ENCODE measurements at regions not wholly inside any gene's neighbourhood (a gene's known extent, or its start where the extent isn't known, plus 50 kb on each side); places are given as distances from the start of the nearest gene placed in this dataset.

DNA sequence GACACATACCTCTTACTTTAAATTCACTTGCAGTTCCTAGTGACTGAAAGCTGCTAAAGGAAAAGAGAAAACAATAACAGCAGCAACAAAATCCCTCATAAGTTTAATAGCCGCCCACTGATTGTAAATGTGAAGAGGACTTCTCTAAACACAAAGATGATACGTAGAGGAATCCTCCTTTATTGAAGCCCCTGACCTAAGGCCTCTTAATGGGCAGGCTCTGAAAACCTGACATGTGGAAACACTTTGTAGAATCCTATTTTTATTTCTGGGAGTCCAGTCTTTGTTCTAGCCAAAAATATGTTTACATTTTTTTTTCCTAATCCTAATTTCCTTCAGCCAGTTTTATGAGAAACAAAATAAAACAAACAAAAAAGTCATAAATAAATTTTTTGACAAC lies 1277.7 kb upstream of the CELF4 start:
- Histone ChIP-seq H3K36me3 (no peaks in the 10 kb centered on the region), H3K4me1 (ENCODE audit: insufficient read depth) (no peaks in the 10 kb centered on the region), H3K27ac (no peak overlapping the region), H3K9me3 (no peaks in the 10 kb centered on the region), H3K4me3 (no peak overlapping the region), H3K27me3 (no peaks in the 10 kb centered on the region)
- intact Hi-C loops (cut with DNase I), result no loop called here
- 3 to 12% (median 9%) methylated on average over 2 of the region's 2 CpGs for WGBS, 3 donors
- DNase-seq, result no peak
- TF ChIP-seq, protein P1, sequence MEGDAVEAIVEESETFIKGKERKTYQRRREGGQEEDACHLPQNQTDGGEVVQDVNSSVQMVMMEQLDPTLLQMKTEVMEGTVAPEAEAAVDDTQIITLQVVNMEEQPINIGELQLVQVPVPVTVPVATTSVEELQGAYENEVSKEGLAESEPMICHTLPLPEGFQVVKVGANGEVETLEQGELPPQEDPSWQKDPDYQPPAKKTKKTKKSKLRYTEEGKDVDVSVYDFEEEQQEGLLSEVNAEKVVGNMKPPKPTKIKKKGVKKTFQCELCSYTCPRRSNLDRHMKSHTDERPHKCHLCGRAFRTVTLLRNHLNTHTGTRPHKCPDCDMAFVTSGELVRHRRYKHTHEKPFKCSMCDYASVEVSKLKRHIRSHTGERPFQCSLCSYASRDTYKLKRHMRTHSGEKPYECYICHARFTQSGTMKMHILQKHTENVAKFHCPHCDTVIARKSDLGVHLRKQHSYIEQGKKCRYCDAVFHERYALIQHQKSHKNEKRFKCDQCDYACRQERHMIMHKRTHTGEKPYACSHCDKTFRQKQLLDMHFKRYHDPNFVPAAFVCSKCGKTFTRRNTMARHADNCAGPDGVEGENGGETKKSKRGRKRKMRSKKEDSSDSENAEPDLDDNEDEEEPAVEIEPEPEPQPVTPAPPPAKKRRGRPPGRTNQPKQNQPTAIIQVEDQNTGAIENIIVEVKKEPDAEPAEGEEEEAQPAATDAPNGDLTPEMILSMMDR (IDR thresholded peaks at IDR 0.05), result no peak
- TF ChIP-seq EP300 (IDR thresholded peaks at IDR 0.05), result no peak
- TF ChIP-seq POLR2A (IDR thresholded peaks at IDR 0.05), result no peak

GRCh38 chr18:38826247-38826646 lies 1260.6 kb upstream of the CELF4 start:
- 67 to 84% (median 77%) methylated on average over 2 of the region's 2 CpGs for WGBS, 3 donors
- Histone ChIP-seq H3K9me3 (no peaks in the 10 kb centered on the region), H3K4me1 (ENCODE audit: insufficient read depth) (no peaks in the 10 kb centered on the region), H3K27me3 (no peaks in the 10 kb centered on the region), H3K27ac (no peak overlapping the region), H3K4me3 (no peak overlapping the region), H3K36me3 (no peaks in the 10 kb centered on the region)
- DNase-seq, result no peak
- intact Hi-C loops (cut with DNase I), result no loop called here
- TF ChIP-seq EP300 (IDR thresholded peaks at IDR 0.05) (no peak), POLR2A (IDR thresholded peaks at IDR 0.05) (no peak)
- TF ChIP-seq, protein P1 (IDR thresholded peaks at IDR 0.05), result no peak

- TF ChIP-seq, protein P1 (IDR thresholded peaks at IDR 0.05), result no peak
- intact Hi-C loops (cut with DNase I), result no loop called here
- Histone ChIP-seq H3K27ac (no peak overlapping the region), H3K4me3 (no peak overlapping the region), H3K9me3 (no peaks in the 10 kb centered on the region), H3K27me3 (no peaks in the 10 kb centered on the region), H3K4me1 (ENCODE audit: insufficient read depth) (no peaks in the 10 kb centered on the region), H3K36me3 (no peaks in the 10 kb centered on the region)
- WGBS, 3 donors, result 58 to 64% (median 60%) methylated on average over 2 of the region's 2 CpGs
- DNase-seq, result no peak
Observed at GRCh38 chr18:38811209-38811608, 1245.6 kb upstream of the CELF4 start.

- H3K36me3 ChIP-seq, result no peaks in the 10 kb centered on the region
- TF ChIP-seq EP300 (IDR thresholded peaks at IDR 0.05) (no peak), POLR2A (IDR thresholded peaks at IDR 0.05) (no peak)
- TF ChIP-seq, protein P1 (IDR thresholded peaks at IDR 0.05), result no peak
- no peaks in the 10 kb centered on the region for H3K27me3 ChIP-seq
- no peak overlapping the region for H3K4me3 ChIP-seq
- no peak overlapping the region for H3K27ac ChIP-seq
- intact Hi-C loops (cut with DNase I), result no loop called here
- no peaks in the 10 kb centered on the region for H3K9me3 ChIP-seq
- WGBS, 3 donors, result 26 to 27% (median 27%) methylated on average over 4 of the region's 4 CpGs
- H3K4me1 ChIP-seq (ENCODE audit: insufficient read depth), result no peaks in the 10 kb centered on the region
- DNase-seq, result no peak
Observed at GRCh38 chr18:38810789-38811188, 1245.2 kb upstream of the CELF4 start.

DNA sequence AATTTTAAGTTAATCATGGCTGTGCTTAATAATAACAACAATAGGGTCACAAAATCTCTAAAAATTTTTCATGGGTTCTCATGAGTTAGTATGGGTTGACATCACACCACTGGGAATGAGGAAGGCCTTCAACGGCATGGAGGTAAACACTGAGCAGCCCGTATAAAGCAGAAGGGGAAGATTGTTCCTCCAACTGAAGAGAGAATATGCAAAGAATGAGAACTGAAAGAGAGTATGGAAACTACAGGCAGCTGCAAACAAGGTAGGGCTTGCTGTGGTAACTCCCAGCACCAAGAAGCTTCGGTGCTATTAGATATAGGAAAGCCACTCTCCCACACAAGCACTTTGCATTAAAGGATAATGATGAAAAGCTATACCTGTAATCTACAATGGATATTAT lies 1242.3 kb upstream of the CELF4 start:
- Histone ChIP-seq H3K27ac (no peak overlapping the region), H3K36me3 (no peaks in the 10 kb centered on the region), H3K27me3 (no peaks in the 10 kb centered on the region), H3K4me3 (no peak overlapping the region), H3K9me3 (no peaks in the 10 kb centered on the region), H3K4me1 (ENCODE audit: insufficient read depth) (no peaks in the 10 kb centered on the region)
- TF ChIP-seq POLR2A (IDR thresholded peaks at IDR 0.05), result no peak
- TF ChIP-seq, protein P1 (IDR thresholded peaks at IDR 0.05), result no peak
- TF ChIP-seq EP300 (IDR thresholded peaks at IDR 0.05), result no peak
- DNase-seq, result no peak
- intact Hi-C loops (cut with DNase I), result loop anchor here in 1 of 4 donors (10.0 kb wide), 1 partner anchor 53 kb away; no protein-coding TSS in a partner anchor
- 74 to 78% (median 76%) methylated on average over 3 of the region's 3 CpGs for WGBS, 3 donors

Measured in ovary (tissue), 7 donors.